Neural progenitor cell (in vitro differentiated cells): ENCODE measurements at regions not wholly inside any gene's neighbourhood (a gene's known extent, or its start where the extent isn't known, plus 50 kb on each side); places are given as distances from the start of the nearest gene placed in this dataset.
A peak's percentile ranks its signal among the peaks of the same experiment; 100 is the strongest.

Source experiments
- DNase-seq: peaks from one replicate; pipeline ENCODE4 v3.0.0-alpha.2; 2016; ENCODE audit warnings: low spot score
- H2AFZ ChIP-seq: fragments of 200-600 bp; sonication (generic); replicated peaks from 2 replicates; pipeline ENCODE4 v1.6.1; 2016; ENCODE audit warnings: antibody characterized with exemption
- H3F3A ChIP-seq: fragments of 200-600 bp; sonication (generic); 2 replicates; pipeline ENCODE4 v1.6.1; 2016; ENCODE audit warnings: antibody characterized with exemption, low read depth
- H3K27ac ChIP-seq: fragments of 200-600 bp; sonication (generic); 2 replicates; pipeline ENCODE4 v1.5.1; 2016; ENCODE audit warnings: mild to moderate bottlenecking
- H3K27me3 ChIP-seq: fragments of 200-600 bp; sonication (generic); 2 replicates; pipeline ENCODE4 v1.6.1; 2016; ENCODE audit warnings: mild to moderate bottlenecking, moderate library complexity
- H3K36me3 ChIP-seq: fragments of 200-600 bp; sonication (generic); 2 replicates; pipeline ENCODE4 v1.5.1; 2016
- H3K4me1 ChIP-seq: fragments of 200-600 bp; sonication (generic); 2 replicates; pipeline ENCODE4 v1.6.1; 2016; ENCODE audit warnings: mixed run types
- H3K4me2 ChIP-seq: fragments of 200-600 bp; sonication (generic); 2 replicates; pipeline ENCODE4 v1.6.1; 2016
- H3K4me3 ChIP-seq: fragments of 200-600 bp; sonication (generic); 2 replicates; pipeline ENCODE4 v1.5.1; 2016
- H3K79me2 ChIP-seq: fragments of 200-600 bp; sonication (generic); 2 replicates; pipeline ENCODE4 v1.6.1; 2016; ENCODE audit warnings: low read depth
- H3K9ac ChIP-seq: fragments of 200-600 bp; sonication (generic); 2 replicates; pipeline ENCODE4 v1.6.1; 2016
- H3K9me3 ChIP-seq: fragments of 200-600 bp; sonication (generic); 2 replicates; pipeline ENCODE4 v1.5.1; 2016; ENCODE audit warnings: low read depth
- H4K20me1 ChIP-seq: fragments of 200-600 bp; sonication (generic); 2 replicates; pipeline ENCODE4 v1.6.1; 2016; ENCODE audit warnings: low read depth
- H3K27ac Mint-ChIP-seq: 3 replicates; pipeline ENCODE4 v1.8.0; 2021; ENCODE audit warnings: mixed read lengths
- H3K27me3 Mint-ChIP-seq: 2 replicates; pipeline ENCODE4 v1.8.0; 2022; ENCODE audit warnings: low read depth, mild to moderate bottlenecking, inconsistent platforms, moderate library complexity, mixed read lengths; ENCODE audit not compliant: insufficient read depth
- H3K36me3 Mint-ChIP-seq: 3 replicates; pipeline ENCODE4 v1.8.0; 2021; ENCODE audit warnings: mixed read lengths
- H3K4me1 Mint-ChIP-seq: 3 replicates; pipeline ENCODE4 v1.8.0; 2021; ENCODE audit warnings: mixed read lengths
- H3K4me3 Mint-ChIP-seq: 3 replicates; pipeline ENCODE4 v1.8.0; 2021; ENCODE audit warnings: mild to moderate bottlenecking, moderate library complexity, mixed read lengths
- H3K9me3 Mint-ChIP-seq: 3 replicates; pipeline ENCODE4 v1.8.0; 2020; ENCODE audit warnings: mixed read lengths
- CTCF ChIP-seq: fragments of 200-600 bp; sonication (generic); IDR thresholded peaks from 2 replicates; pipeline ENCODE4 v1.5.1; 2017; ENCODE audit warnings: antibody characterized with exemption, mild to moderate bottlenecking
- EZH2 ChIP-seq: fragments of 200-600 bp; sonication (generic); IDR thresholded peaks from 2 replicates; pipeline ENCODE4 v1.6.1; 2017; ENCODE audit warnings: antibody characterized with exemption, mild to moderate bottlenecking, moderate library complexity
- EZH2phosphoT487 ChIP-seq: fragments of 200-600 bp; sonication (generic); IDR thresholded peaks from 2 replicates; pipeline ENCODE4 v1.6.1; 2017; ENCODE audit warnings: antibody characterized with exemption

GRCh38 chr11:105466582-105467228, 143.2 kb upstream of the GRIA4 start:
- no peak overlapping the region for H3K9ac ChIP-seq
- Mint-ChIP-seq H3K9me3 (no peaks in the 10 kb centered on the region), H3K36me3 (no peaks in the 10 kb centered on the region), H3K27me3 (no peaks in the 10 kb centered on the region), H3K4me3 (no peak overlapping the region), H3K4me1 (peaks cover 3% of the 10 kb centered on the region), H3K27ac (no peak overlapping the region)
- peak overlapping the region; percentile 46 for H2AFZ ChIP-seq
- no peak overlapping the region for H3K27ac ChIP-seq
- no peaks in the 10 kb centered on the region for H3K36me3 ChIP-seq
- no peaks in the 10 kb centered on the region for H3K9me3 ChIP-seq
- TF ChIP-seq EZH2phosphoT487 (no peak), EZH2 (no peak), CTCF (no peak)
- no peak overlapping the region for H3K4me2 ChIP-seq
- no peak for DNase-seq
- no peaks in the 10 kb centered on the region for H3F3A ChIP-seq
- no peak overlapping the region for H3K4me3 ChIP-seq
- H3K79me2 ChIP-seq, result no peaks in the 10 kb centered on the region
- H3K4me1 ChIP-seq, result no peaks in the 10 kb centered on the region
- no peaks in the 10 kb centered on the region for H3K27me3 ChIP-seq
- no peaks in the 10 kb centered on the region for H4K20me1 ChIP-seq

- no peak overlapping the region for H3K4me3 Mint-ChIP-seq
- no peaks in the 10 kb centered on the region for H3K9me3 Mint-ChIP-seq
- H3K27ac Mint-ChIP-seq, result no peak overlapping the region
- Histone ChIP-seq H2AFZ (no peak overlapping the region), H3K4me1 (no peaks in the 10 kb centered on the region), H3K9ac (no peak overlapping the region), H3K27ac (no peak overlapping the region), H3F3A (no peaks in the 10 kb centered on the region), H3K9me3 (no peaks in the 10 kb centered on the region), H3K4me2 (no peak overlapping the region), H3K27me3 (no peaks in the 10 kb centered on the region), H3K79me2 (no peaks in the 10 kb centered on the region), H3K36me3 (no peaks in the 10 kb centered on the region), H4K20me1 (no peaks in the 10 kb centered on the region), H3K4me3 (no peak overlapping the region)
- H3K36me3 Mint-ChIP-seq, result no peaks in the 10 kb centered on the region
- H3K4me1 Mint-ChIP-seq, result no peaks in the 10 kb centered on the region
- no peak for DNase-seq
- TF ChIP-seq EZH2, result no peak
- TF ChIP-seq EZH2phosphoT487, result no peak
- TF ChIP-seq CTCF, result no peak
- H3K27me3 Mint-ChIP-seq, result no peaks in the 10 kb centered on the region
Observed at GRCh38 chr11:105458071-105458470, 151.8 kb upstream of the GRIA4 start.

GRCh38 chr11:105456950-105457349, 152.9 kb upstream of the GRIA4 start:
- Histone ChIP-seq H3K4me2 (no peak overlapping the region), H3F3A (no peaks in the 10 kb centered on the region), H3K27ac (no peak overlapping the region), H3K4me3 (no peak overlapping the region), H3K9me3 (no peaks in the 10 kb centered on the region), H2AFZ (no peak overlapping the region), H3K9ac (no peak overlapping the region), H3K79me2 (no peaks in the 10 kb centered on the region), H3K27me3 (no peaks in the 10 kb centered on the region), H3K36me3 (no peaks in the 10 kb centered on the region), H3K4me1 (no peaks in the 10 kb centered on the region), H4K20me1 (no peaks in the 10 kb centered on the region)
- Mint-ChIP-seq H3K9me3 (no peaks in the 10 kb centered on the region), H3K36me3 (no peaks in the 10 kb centered on the region), H3K4me1 (no peaks in the 10 kb centered on the region), H3K27ac (no peak overlapping the region), H3K27me3 (peaks cover 2% of the 10 kb centered on the region), H3K4me3 (no peak overlapping the region)
- TF ChIP-seq CTCF (peak; percentile 45), EZH2phosphoT487 (no peak), EZH2 (no peak)
- peak; percentile 8 for DNase-seq
